GM23338 (cell line): ENCODE measurements at regions not wholly inside any gene's neighbourhood (a gene's known extent, or its start where the extent isn't known, plus 50 kb on each side); places are given as distances from the start of the nearest gene placed in this dataset.

Experiments
- ATAC-seq: fragments of 200-7000 bp; cut with Tn5 transposase; 3 replicates; pipeline ENCODE4 v1.9.1; 2020
- DNase-seq: peaks from one replicate; pipeline ENCODE4 v3.0.0-alpha.2; 2015; ENCODE audit warnings: low spot score
- H2AFZ ChIP-seq: fragments of 200-600 bp; sonication (generic); 2 replicates; pipeline ENCODE4 v1.8.0; 2016; ENCODE audit warnings: antibody characterized with exemption, mild to moderate bottlenecking, moderate library complexity
- H3F3A ChIP-seq: fragments of 200-600 bp; sonication (generic); replicated peaks from 2 replicates; pipeline ENCODE4 v1.8.0; 2017; ENCODE audit warnings: antibody characterized with exemption, mixed run types, low read depth
- H3K27ac ChIP-seq: fragments of 200-600 bp; sonication (generic); 2 replicates; pipeline ENCODE4 v1.6.1; 2016; ENCODE audit warnings: low read depth
- H3K27me3 ChIP-seq: fragments of 200-600 bp; sonication (generic); 2 replicates; pipeline ENCODE4 v1.8.0; 2016; ENCODE audit warnings: mild to moderate bottlenecking, mixed run types, moderate library complexity; ENCODE audit not compliant: insufficient read depth
- H3K36me3 ChIP-seq: fragments of 200-600 bp; sonication (generic); 2 replicates; pipeline ENCODE4 v1.8.0; 2016; ENCODE audit warnings: mild to moderate bottlenecking; ENCODE audit not compliant: insufficient read depth
- H3K4me1 ChIP-seq: fragments of 200-600 bp; sonication (generic); 2 replicates; pipeline ENCODE4 v1.8.0; 2016; ENCODE audit warnings: mild to moderate bottlenecking, moderate library complexity; ENCODE audit not compliant: insufficient read depth
- H3K4me2 ChIP-seq: fragments of 200-600 bp; sonication (generic); 2 replicates; pipeline ENCODE4 v1.7.1; 2017; ENCODE audit warnings: mixed run types
- H3K4me3 ChIP-seq: fragments of 200-600 bp; sonication (generic); 2 replicates; pipeline ENCODE4 v1.6.1; 2016; ENCODE audit warnings: mixed run types
- H3K79me2 ChIP-seq: fragments of 200-600 bp; sonication (generic); replicated peaks from 2 replicates; pipeline ENCODE4 v1.8.0; 2017; ENCODE audit warnings: mild to moderate bottlenecking; ENCODE audit not compliant: insufficient read depth
- H3K9me2 ChIP-seq: fragments of 200-600 bp; sonication (generic); 2 replicates; pipeline ENCODE4 v1.8.0; 2017; ENCODE audit not compliant: insufficient read depth
- H4K20me1 ChIP-seq: fragments of 200-600 bp; sonication (generic); replicated peaks from 2 replicates; pipeline ENCODE4 v1.8.0; 2017; ENCODE audit warnings: mild to moderate bottlenecking; ENCODE audit not compliant: insufficient read depth
- H3K27ac Mint-ChIP-seq: 2 replicates; pipeline ENCODE4 v1.8.0; 2020; ENCODE audit warnings: inconsistent platforms, mild to moderate bottlenecking, moderate library complexity, mixed read lengths
- H3K27me3 Mint-ChIP-seq: 3 replicates; pipeline ENCODE4 v1.8.0; 2022; ENCODE audit warnings: low read depth, mild to moderate bottlenecking, moderate library complexity, mixed read lengths, inconsistent platforms; ENCODE audit not compliant: insufficient read depth, poor library complexity
- H3K36me3 Mint-ChIP-seq: 3 replicates; pipeline ENCODE4 v1.8.0; 2021; ENCODE audit warnings: low read depth, mild to moderate bottlenecking, inconsistent platforms, moderate library complexity, mixed read lengths
- H3K4me1 Mint-ChIP-seq: 3 replicates; pipeline ENCODE4 v1.8.0; 2020; ENCODE audit warnings: mild to moderate bottlenecking, inconsistent platforms, mixed read lengths
- H3K4me3 Mint-ChIP-seq: 3 replicates; pipeline ENCODE4 v1.8.0; 2021; ENCODE audit warnings: moderate library complexity, mild to moderate bottlenecking, inconsistent platforms, mixed read lengths
- H3K9me3 Mint-ChIP-seq: 3 replicates; pipeline ENCODE4 v1.8.0; 2020; ENCODE audit warnings: moderate library complexity, mild to moderate bottlenecking, inconsistent platforms, mixed read lengths
- CREB1 ChIP-seq: fragments of 250-450 bp; sonication (Bioruptor Pico); IDR thresholded peaks from 2 replicates; pipeline ENCODE4 v1.5.0; 2020; ENCODE audit warnings: low read depth, mild to moderate bottlenecking, moderate library complexity
- CTCF ChIP-seq, 2 experiments: fragments of 200-600 bp in 1 of 2; sonication (generic) in 1 of 2; conservative IDR thresholded peaks; 2 replicates each; pipeline versions ENCODE4 v1.5.1 to v1.6.1; 2016 to 2017; ENCODE audit warnings: antibody characterized with exemption in 2 of 2, low read depth in 2 of 2, mild to moderate bottlenecking in 2 of 2, moderate library complexity in 1 of 2
- ETS1 ChIP-seq: IDR thresholded peaks from 2 replicates; pipeline ENCODE4 v1.6.1; 2016; ENCODE audit warnings: antibody characterized with exemption
- EZH2 ChIP-seq: fragments of 200-600 bp; sonication (generic); IDR thresholded peaks from one replicate; pipeline ENCODE4 v1.8.0; 2017; ENCODE audit warnings: antibody characterized with exemption, mild to moderate bottlenecking, low read depth; ENCODE audit not compliant: unreplicated experiment
- EZH2phosphoT487 ChIP-seq: fragments of 200-600 bp; sonication (generic); IDR thresholded peaks from one replicate; pipeline ENCODE4 v1.8.1; 2018; ENCODE audit warnings: antibody characterized with exemption; ENCODE audit not compliant: unreplicated experiment
- JUNB ChIP-seq: IDR thresholded peaks from one replicate; pipeline ENCODE4 v1.6.1; 2016; ENCODE audit warnings: antibody characterized with exemption; ENCODE audit not compliant: unreplicated experiment
- NANOG ChIP-seq: IDR thresholded peaks from 2 replicates; pipeline ENCODE4 v1.6.1; 2016; ENCODE audit warnings: antibody characterized with exemption, borderline replicate concordance
- POLR2AphosphoS5 ChIP-seq: IDR thresholded peaks from 2 replicates; pipeline ENCODE4 v1.6.1; 2016; ENCODE audit warnings: antibody characterized with exemption, low read depth
- REST ChIP-seq: IDR thresholded peaks from one replicate; pipeline ENCODE4 v1.6.1; 2018; ENCODE audit warnings: antibody characterized with exemption; ENCODE audit not compliant: unreplicated experiment
- STAT1 ChIP-seq: IDR thresholded peaks from one replicate; pipeline ENCODE4 v1.6.1; 2016; ENCODE audit warnings: antibody characterized with exemption; ENCODE audit not compliant: unreplicated experiment
- ZNF114 ChIP-seq: fragments of 250-450 bp; sonication (Bioruptor Pico); IDR thresholded peaks from 2 replicates; pipeline ENCODE4 v1.5.0; 2020; ENCODE audit warnings: mild to moderate bottlenecking, moderate library complexity
- ZNF331 ChIP-seq: fragments of 250-450 bp; sonication (Bioruptor Pico); IDR thresholded peaks from 2 replicates; pipeline ENCODE4 v1.5.0; 2020; ENCODE audit warnings: low read depth, mild to moderate bottlenecking, moderate library complexity
- ZNF462 ChIP-seq: fragments of 250-450 bp; sonication (Bioruptor Pico); IDR thresholded peaks from 2 replicates; pipeline ENCODE4 v1.5.0; 2020; ENCODE audit warnings: mild to moderate bottlenecking, moderate library complexity

GRCh38 chr3:6362406-6362805 is 498.5 kb upstream of the GRM7 start:
- Mint-ChIP-seq H3K27me3 (no peaks in the 10 kb centered on the region), H3K9me3 (peaks cover 79% of the 10 kb centered on the region), H3K27ac (no peak overlapping the region), H3K4me3 (no peak overlapping the region), H3K4me1 (peaks cover 12% of the 10 kb centered on the region; the same call in 2 of the 3 replicates), H3K36me3 (peaks cover 15% of the 10 kb centered on the region; the same call in 2 of the 3 replicates)
- Histone ChIP-seq H3K36me3 (0 out of 2 replicates have a peak, but pooled peaks cover 4% of the 10 kb centered on the region), H3K27ac (no peak overlapping the region), H3K79me2 (no peaks in the 10 kb centered on the region), H2AFZ (no peak overlapping the region), H3K9me2 (no peaks in the 10 kb centered on the region), H3K4me1 (no peaks in the 10 kb centered on the region), H3F3A (no peaks in the 10 kb centered on the region), H3K4me3 (no peak overlapping the region), H4K20me1 (no peaks in the 10 kb centered on the region), H3K27me3 (no peaks in the 10 kb centered on the region), H3K4me2 (no peak overlapping the region)
- DNase-seq (no peak), ATAC-seq (no peak)
- no peak for TF ChIP-seq POLR2AphosphoS5
- TF ChIP-seq ZNF331 (CRISPR knock-in tag) = no peak
- no peak for TF ChIP-seq REST
- TF ChIP-seq CTCF (conservative IDR thresholded peaks at IDR 0.05; ENCODE audit: low read depth in 2 of 2) = no peak
- no peak for TF ChIP-seq ZNF114 (CRISPR knock-in tag)
- no peak for TF ChIP-seq EZH2
- no peak for TF ChIP-seq STAT1
- TF ChIP-seq JUNB = no peak
- TF ChIP-seq ZNF462 (CRISPR knock-in tag) = no peak
- no peak for TF ChIP-seq CREB1 (CRISPR knock-in tag)
- no peak for TF ChIP-seq NANOG
- TF ChIP-seq ETS1 = no peak
- TF ChIP-seq EZH2phosphoT487 = no peak
